K562 (cell line): ENCODE measurements at regions not wholly inside any gene's neighbourhood (a gene's known extent, or its start where the extent isn't known, plus 50 kb on each side); places are given as distances from the start of the nearest gene placed in this dataset.

Source experiments
- ATAC-seq: fragments of 200-7000 bp; cut with Tn5 transposase; 3 replicates; pipeline ENCODE4 v1.9.1; 2020; ENCODE audit warnings: moderate library complexity
- BruUV-seq: library from RNA; stranded (reverse); fragments of 400-500 nt; replicated peaks from 2 replicates; lab custom pipeline; 2021; lab: Mats Ljungman, UMichigan
- CTCF ChIA-PET: fragments of 300-600 bp; formaldehyde crosslinking; extraction: SDS; loops from one replicate; lab custom pipeline; 2021; ENCODE audit warnings: low intra/inter-chr PET ratio; lab: Yijun Ruan, JAX
- POLR2A ChIA-PET: fragments of 300-600, 350-650 bp; sonication (Branson Sonifier 250); formaldehyde crosslinking; extraction: SDS; loops from one replicate; lab custom pipeline; 2021; ENCODE audit warnings: antibody characterized with exemption, inconsistent platforms; lab: Yijun Ruan, JAX
- DNase-seq, 4 experiments: peaks; one replicate each; pipeline versions ENCODE4 v3.0.0 to v3.0.0-alpha.2; 2011 to 2018; ENCODE audit warnings: low spot score in 3 of 4, mixed read lengths in 3 of 4; ENCODE audit errors: extremely low read depth in 1 of 4
- FAIRE-seq: peaks from 2 replicates; lab custom pipeline; 2011; peaks lifted over from hg19 to GRCh38; lab: Jason Lieb, UNC
- H2AFZ ChIP-seq: 2 replicates; pipeline ENCODE4 v1.6.0; 2011; ENCODE audit warnings: low read depth, low read length, control low read depth, inconsistent platforms
- H3K27ac ChIP-seq: fragments of 200-600 bp; 3 replicates; pipeline ENCODE4 v1.8.0; 2011; ENCODE audit warnings: low read depth, mild to moderate bottlenecking, control low read depth, inconsistent platforms, low read length, moderate library complexity, mixed read lengths; ENCODE audit errors: extremely low read depth
- H3K27me3 ChIP-seq, 2 experiments: fragments of 300-600 bp in 1 of 2; 2 replicates in 1 of 2; 3 replicates in 1 of 2; pipeline versions ENCODE4 v1.6.0 to v1.8.0; 2011; ENCODE audit warnings: inconsistent platforms in 2 of 2, low read length in 2 of 2, mild to moderate bottlenecking in 1 of 2, mixed read lengths in 1 of 2, moderate library complexity in 1 of 2; ENCODE audit not compliant: control insufficient read depth in 2 of 2, insufficient read depth in 2 of 2
- H3K36me3 ChIP-seq: fragments of 300-600 bp; 3 replicates; pipeline ENCODE4 v1.8.0; 2011; ENCODE audit warnings: mild to moderate bottlenecking, low read length, inconsistent platforms; ENCODE audit not compliant: control insufficient read depth, insufficient read depth
- H3K4me1 ChIP-seq, 2 experiments: fragments of 200-600 bp in 1 of 2; replicated peaks in 1 of 2; 2 replicates in 1 of 2; 3 replicates in 1 of 2; pipeline versions ENCODE4 v1.5.1 to v1.8.0; 2011; ENCODE audit warnings: inconsistent platforms in 2 of 2, low read length in 2 of 2, mild to moderate bottlenecking in 1 of 2, mixed read lengths in 1 of 2, moderate library complexity in 1 of 2; ENCODE audit not compliant: control insufficient read depth in 2 of 2, insufficient read depth in 2 of 2
- H3K4me2 ChIP-seq: 2 replicates; pipeline ENCODE4 v1.6.1; 2011; ENCODE audit warnings: low read length, control low read depth, inconsistent platforms, mixed read lengths; ENCODE audit not compliant: insufficient read depth
- H3K4me3 ChIP-seq: fragments of 200-600 bp; sonication (generic), shearing (Covaris generic); 2 replicates; pipeline ENCODE4 v1.5.1; 2016; ENCODE audit warnings: control low read depth, inconsistent platforms
- H3K79me2 ChIP-seq: fragments of 200-600 bp; 3 replicates; pipeline ENCODE4 v1.8.0; 2011; ENCODE audit warnings: low read length, inconsistent platforms; ENCODE audit not compliant: control insufficient read depth, insufficient read depth
- H3K9ac ChIP-seq, 2 experiments: 2 replicates each; pipeline versions ENCODE4 v1.6.0 to v1.6.1; 2011; ENCODE audit warnings: low read depth in 2 of 2, low read length in 2 of 2, control low read depth in 1 of 2, inconsistent platforms in 1 of 2, mild to moderate bottlenecking in 1 of 2, mixed read lengths in 1 of 2; ENCODE audit not compliant: insufficient read depth in 1 of 2
- H3K9me1 ChIP-seq: one replicate; pipeline ENCODE4 v1.6.0; 2011; ENCODE audit warnings: inconsistent platforms, mild to moderate bottlenecking, low read length, moderate library complexity; ENCODE audit not compliant: control insufficient read depth, insufficient read depth
- H3K9me3 ChIP-seq: replicated peaks from 2 replicates; pipeline ENCODE4 v1.5.1; 2011; ENCODE audit warnings: low read depth, low read length, inconsistent platforms; ENCODE audit not compliant: control insufficient read depth, insufficient read depth
- H4K20me1 ChIP-seq: replicated peaks from 2 replicates; pipeline ENCODE4 v1.6.1; 2011; ENCODE audit warnings: low read length, inconsistent platforms, mixed read lengths; ENCODE audit not compliant: control insufficient read depth, insufficient read depth
- BCL6 ChIP-seq: fragments of 250-450 bp; sonication (Bioruptor Pico); IDR thresholded peaks from 2 replicates; pipeline ENCODE4 v1.4.0; 2020
- BMI1 ChIP-seq: fragments of 150-350 bp; IDR thresholded peaks from 2 replicates; pipeline ENCODE4 v1.6.1; 2014; ENCODE audit warnings: low read length
- C11orf30 ChIP-seq: fragments of 450-650 bp; IDR thresholded peaks from 2 replicates; pipeline ENCODE4 v1.6.1; 2016; ENCODE audit warnings: low read depth, mild to moderate bottlenecking
- CBX8 ChIP-seq: fragments of 200-600 bp; sonication (generic); IDR thresholded peaks from 2 replicates; pipeline ENCODE4 v1.6.1; 2012; ENCODE audit warnings: borderline replicate concordance, mixed run types, low read depth, mild to moderate bottlenecking, moderate library complexity, mixed read lengths, low read length, control low read depth, inconsistent platforms; ENCODE audit not compliant: poor library complexity, severe bottlenecking; ENCODE audit errors: extremely low read depth
- CHD4 ChIP-seq: fragments of 200-600 bp; sonication (generic); IDR thresholded peaks from 3 replicates; pipeline ENCODE4 v1.6.1; 2012; ENCODE audit warnings: low read depth, mild to moderate bottlenecking, mixed read lengths, low read length, inconsistent platforms; ENCODE audit not compliant: insufficient read depth, insufficient replicate concordance, poor library complexity, severe bottlenecking
- ELF4 ChIP-seq: fragments of 450-650 bp; formaldehyde crosslinking; IDR thresholded peaks from 2 replicates; pipeline ENCODE4 v1.4.0; 2022; ENCODE audit warnings: missing genetic modification characterization
- GATAD2A ChIP-seq: fragments of 450-650 bp; IDR thresholded peaks from 2 replicates; pipeline ENCODE4 v1.6.1; 2017
- HNRNPUL1 ChIP-seq: fragments of 200-400 bp; formaldehyde crosslinking; IDR thresholded peaks from 2 replicates; pipeline ENCODE4 v1.6.1; 2017; ENCODE audit warnings: low read length
- MAFF ChIP-seq: IDR thresholded peaks from 2 replicates; pipeline ENCODE4 v1.6.1; 2012; ENCODE audit warnings: low read length, improper control_type of control experiment
- MAFK ChIP-seq: IDR thresholded peaks from 2 replicates; pipeline ENCODE4 v1.6.1; 2011; ENCODE audit warnings: low read length, improper control_type of control experiment
- MEIS2 ChIP-seq: fragments of 450-650 bp; IDR thresholded peaks from 2 replicates; pipeline ENCODE4 v1.6.1; 2014; ENCODE audit warnings: mild to moderate bottlenecking; ENCODE audit not compliant: partially characterized antibody
- PTRF ChIP-seq: fragments of 450-650 bp; IDR thresholded peaks from 2 replicates; pipeline ENCODE4 v1.6.1; 2016; ENCODE audit warnings: mild to moderate bottlenecking, missing genetic modification characterization, missing compliant biosample characterization
- SLC30A9 ChIP-seq: fragments of 250-450 bp; sonication (Bioruptor Pico); IDR thresholded peaks from 2 replicates; pipeline ENCODE4 v1.8.0; 2022; ENCODE audit warnings: mild to moderate bottlenecking, moderate library complexity
- SMAD4 ChIP-seq: fragments of 250-450 bp; sonication (Bioruptor Pico); conservative IDR thresholded peaks from 2 replicates; pipeline ENCODE4 v1.8.0; 2021; ENCODE audit warnings: inconsistent platforms, mild to moderate bottlenecking, moderate library complexity
- SMARCE1 ChIP-seq: fragments of 450-650 bp; IDR thresholded peaks from 2 replicates; pipeline ENCODE4 v1.7.1; 2016; ENCODE audit warnings: mild to moderate bottlenecking
- STAG1 ChIP-seq: sonication (generic); formaldehyde crosslinking; IDR thresholded peaks from 2 replicates; pipeline ENCODE4 v1.5.0; 2020; ENCODE audit warnings: missing genetic modification reagents, borderline replicate concordance
- SUPT5H ChIP-seq: fragments of 450-650 bp; IDR thresholded peaks from 2 replicates; pipeline ENCODE4 v1.6.1; 2016
- ZNF316 ChIP-seq: fragments of 450-650 bp; IDR thresholded peaks from 2 replicates; pipeline ENCODE4 v1.6.1; 2016
- in situ Hi-C: fragments of 300-500 bp; cut with MboI; formaldehyde crosslinking; loops from 4 replicates; pipeline ENCODE4 v1.15.0; 2018; ENCODE audit warnings: inconsistent platforms, mixed read lengths
- intact Hi-C: fragments of 100-400 bp; cut with micrococcal nuclease; formaldehyde crosslinking; loops from 2 replicates; pipeline ENCODE4 v1.14.2; 2022
- TF ChIP-seq, protein P1 (sequence below): sonication (generic); formaldehyde crosslinking; IDR thresholded peaks from 2 replicates; pipeline ENCODE4 v1.8.0; 2022; ENCODE audit warnings: mild to moderate bottlenecking, missing genetic modification reagents, borderline replicate concordance
- TF ChIP-seq, protein P2 (sequence below): IDR thresholded peaks from 2 replicates; pipeline ENCODE4 v1.6.1; 2011; ENCODE audit warnings: borderline replicate concordance, low read depth, mild to moderate bottlenecking, moderate library complexity, low read length; ENCODE audit not compliant: insufficient read depth, poor library complexity, severe bottlenecking
- TF ChIP-seq, protein P3 (sequence below): sonication (generic); formaldehyde crosslinking; IDR thresholded peaks from 2 replicates; pipeline ENCODE4 v1.4.0; 2020; ENCODE audit warnings: mild to moderate bottlenecking, missing genetic modification reagents

DNA sequence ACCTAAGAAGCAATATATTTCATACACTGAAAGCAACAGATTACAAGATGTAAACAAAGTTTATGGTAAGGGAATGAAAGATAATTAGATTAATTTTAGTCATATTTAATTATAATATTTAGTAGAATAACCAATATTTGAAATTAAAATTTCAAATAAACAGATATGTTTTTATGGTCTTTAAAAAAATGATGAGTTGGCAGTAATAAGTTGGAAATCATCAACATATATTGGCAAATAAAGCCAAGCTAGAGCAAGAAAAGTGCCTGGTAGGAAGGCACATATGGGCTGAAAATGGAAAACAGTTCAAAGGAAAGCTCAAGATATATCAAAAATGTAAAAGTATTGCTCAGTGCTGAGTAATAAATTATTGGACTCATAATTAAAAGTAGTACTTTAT is 1274.0 kb downstream of the AMY1C start:
- H3K27ac ChIP-seq = no peak overlapping the region
- no peaks in the 10 kb centered on the region for H3K27me3 ChIP-seq
- no peaks in the 10 kb centered on the region for H3K9me3 ChIP-seq
- H4K20me1 ChIP-seq = no peaks in the 10 kb centered on the region
- ATAC-seq = no peak
- H3K4me1 ChIP-seq = no peaks in the 10 kb centered on the region
- no peaks in the 10 kb centered on the region for H3K9me1 ChIP-seq
- H3K4me3 ChIP-seq = no peak overlapping the region
- BruUV-seq = no TSS peak
- ChIA-PET POLR2A (no interaction called here), CTCF (no interaction called here)
- in situ Hi-C loops = no loop called here
- H3K79me2 ChIP-seq = no peaks in the 10 kb centered on the region
- H3K36me3 ChIP-seq = no peaks in the 10 kb centered on the region
- no peak overlapping the region for H3K9ac ChIP-seq
- intact Hi-C loops = no loop called here
- no peak for FAIRE-seq
- no peak overlapping the region for H3K4me2 ChIP-seq
- no peak for DNase-seq
- H2AFZ ChIP-seq = no peak overlapping the region
- TF ChIP-seq STAG1 (CRISPR knock-in tag) (no peak), SLC30A9 (CRISPR knock-in tag) (no peak), ZNF316 (peak; percentile 76), SMARCE1 (no peak), MAFF (peak; percentile 69), CHD4 (no peak), MEIS2 (no peak), CBX8 (no peak), MAFK (peak; percentile 69), C11orf30 (peak; percentile 49; the same call in 1 of the 2 replicates), BMI1 (no peak), PTRF (tag) (no peak), HNRNPUL1 (no peak), ELF4 (CRISPR knock-in tag) (no peak), SUPT5H (no peak), SMAD4 (CRISPR knock-in tag) (no peak), BCL6 (CRISPR knock-in tag) (no peak), GATAD2A (no peak)
- TF ChIP-seq, protein P1, sequence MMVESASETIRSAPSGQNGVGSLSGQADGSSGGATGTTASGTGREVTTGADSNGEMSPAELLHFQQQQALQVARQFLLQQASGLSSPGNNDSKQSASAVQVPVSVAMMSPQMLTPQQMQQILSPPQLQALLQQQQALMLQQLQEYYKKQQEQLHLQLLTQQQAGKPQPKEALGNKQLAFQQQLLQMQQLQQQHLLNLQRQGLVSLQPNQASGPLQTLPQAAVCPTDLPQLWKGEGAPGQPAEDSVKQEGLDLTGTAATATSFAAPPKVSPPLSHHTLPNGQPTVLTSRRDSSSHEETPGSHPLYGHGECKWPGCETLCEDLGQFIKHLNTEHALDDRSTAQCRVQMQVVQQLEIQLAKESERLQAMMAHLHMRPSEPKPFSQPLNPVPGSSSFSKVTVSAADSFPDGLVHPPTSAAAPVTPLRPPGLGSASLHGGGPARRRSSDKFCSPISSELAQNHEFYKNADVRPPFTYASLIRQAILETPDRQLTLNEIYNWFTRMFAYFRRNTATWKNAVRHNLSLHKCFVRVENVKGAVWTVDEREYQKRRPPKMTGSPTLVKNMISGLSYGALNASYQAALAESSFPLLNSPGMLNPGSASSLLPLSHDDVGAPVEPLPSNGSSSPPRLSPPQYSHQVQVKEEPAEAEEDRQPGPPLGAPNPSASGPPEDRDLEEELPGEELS = no peak
- TF ChIP-seq, protein P2, sequence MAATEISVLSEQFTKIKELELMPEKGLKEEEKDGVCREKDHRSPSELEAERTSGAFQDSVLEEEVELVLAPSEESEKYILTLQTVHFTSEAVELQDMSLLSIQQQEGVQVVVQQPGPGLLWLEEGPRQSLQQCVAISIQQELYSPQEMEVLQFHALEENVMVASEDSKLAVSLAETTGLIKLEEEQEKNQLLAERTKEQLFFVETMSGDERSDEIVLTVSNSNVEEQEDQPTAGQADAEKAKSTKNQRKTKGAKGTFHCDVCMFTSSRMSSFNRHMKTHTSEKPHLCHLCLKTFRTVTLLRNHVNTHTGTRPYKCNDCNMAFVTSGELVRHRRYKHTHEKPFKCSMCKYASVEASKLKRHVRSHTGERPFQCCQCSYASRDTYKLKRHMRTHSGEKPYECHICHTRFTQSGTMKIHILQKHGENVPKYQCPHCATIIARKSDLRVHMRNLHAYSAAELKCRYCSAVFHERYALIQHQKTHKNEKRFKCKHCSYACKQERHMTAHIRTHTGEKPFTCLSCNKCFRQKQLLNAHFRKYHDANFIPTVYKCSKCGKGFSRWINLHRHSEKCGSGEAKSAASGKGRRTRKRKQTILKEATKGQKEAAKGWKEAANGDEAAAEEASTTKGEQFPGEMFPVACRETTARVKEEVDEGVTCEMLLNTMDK = no peak
- TF ChIP-seq, protein P3, sequence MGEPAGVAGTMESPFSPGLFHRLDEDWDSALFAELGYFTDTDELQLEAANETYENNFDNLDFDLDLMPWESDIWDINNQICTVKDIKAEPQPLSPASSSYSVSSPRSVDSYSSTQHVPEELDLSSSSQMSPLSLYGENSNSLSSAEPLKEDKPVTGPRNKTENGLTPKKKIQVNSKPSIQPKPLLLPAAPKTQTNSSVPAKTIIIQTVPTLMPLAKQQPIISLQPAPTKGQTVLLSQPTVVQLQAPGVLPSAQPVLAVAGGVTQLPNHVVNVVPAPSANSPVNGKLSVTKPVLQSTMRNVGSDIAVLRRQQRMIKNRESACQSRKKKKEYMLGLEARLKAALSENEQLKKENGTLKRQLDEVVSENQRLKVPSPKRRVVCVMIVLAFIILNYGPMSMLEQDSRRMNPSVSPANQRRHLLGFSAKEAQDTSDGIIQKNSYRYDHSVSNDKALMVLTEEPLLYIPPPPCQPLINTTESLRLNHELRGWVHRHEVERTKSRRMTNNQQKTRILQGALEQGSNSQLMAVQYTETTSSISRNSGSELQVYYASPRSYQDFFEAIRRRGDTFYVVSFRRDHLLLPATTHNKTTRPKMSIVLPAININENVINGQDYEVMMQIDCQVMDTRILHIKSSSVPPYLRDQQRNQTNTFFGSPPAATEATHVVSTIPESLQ (CRISPR knock-in tag) = no peak
